ENCODE measurements at regions not wholly inside any gene's neighbourhood (a gene's known extent, or its start where the extent isn't known, plus 50 kb on each side); places are given as distances from the start of the nearest gene placed in this dataset.

DNA sequence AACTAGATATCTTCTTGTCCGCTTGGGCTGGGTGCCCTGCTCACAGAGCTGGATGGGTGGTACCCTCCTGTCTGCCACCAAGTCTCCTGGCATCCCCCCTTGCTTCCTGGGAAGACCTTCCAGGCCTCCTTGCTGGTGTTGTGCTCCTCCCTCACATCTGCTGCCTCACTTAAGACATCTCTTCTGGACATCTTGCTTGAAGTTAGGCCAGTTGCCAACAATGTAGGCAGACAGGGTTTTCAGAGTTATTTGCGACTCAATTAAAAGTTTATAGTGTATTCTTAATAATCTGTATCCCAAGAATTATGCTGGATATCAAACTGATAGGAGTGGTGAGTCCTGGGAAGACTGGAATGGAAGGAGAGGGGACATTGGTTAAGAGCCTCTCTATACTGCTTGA lies 64.0 kb upstream of the TNRC6B start:
- TF ChIP-seq SRF (IDR thresholded peaks at IDR 0.05; ENCODE audit: low read depth, low read length) (no peak), JUN (IDR thresholded peaks at IDR 0.05; ENCODE audit: low read depth, low read length) (no peak), KDM5A (IDR thresholded peaks at IDR 0.05; ENCODE audit: low read length) (no peak), TBP (IDR thresholded peaks at IDR 0.05; ENCODE audit: low read depth, low read length) (no peak), NANOG (IDR thresholded peaks at IDR 0.05; ENCODE audit: insufficient read depth, low read depth, low read length, poor library complexity, severe bottlenecking) (no peak), POLR2A (IDR thresholded peaks at IDR 0.05; ENCODE audit: control extremely low read depth in 1 of 2, low read depth in 2 of 2, low read length in 2 of 2) (no peak), RNF2 (IDR thresholded peaks at IDR 0.05; ENCODE audit: borderline replicate concordance, low read depth, low read length, missing control alignments, poor library complexity, severe bottlenecking) (no peak), SP1 (IDR thresholded peaks at IDR 0.05; ENCODE audit: low read depth, low read length) (no peak), POLR2AphosphoS5 (IDR thresholded peaks at IDR 0.05; ENCODE audit: low read depth, low read length) (no peak), PHF8 (conservative IDR thresholded peaks at IDR 0.05; ENCODE audit: low read depth, low read length) (no peak), SIX5 (IDR thresholded peaks at IDR 0.05; ENCODE audit: low read depth, low read length) (no peak), EGR1 (IDR thresholded peaks at IDR 0.05; ENCODE audit: borderline replicate concordance, low read depth, low read length) (no peak), FOSL1 (IDR thresholded peaks at IDR 0.05; ENCODE audit: insufficient read depth, low read depth, low read length) (no peak)
- TF ChIP-seq, protein P1, sequence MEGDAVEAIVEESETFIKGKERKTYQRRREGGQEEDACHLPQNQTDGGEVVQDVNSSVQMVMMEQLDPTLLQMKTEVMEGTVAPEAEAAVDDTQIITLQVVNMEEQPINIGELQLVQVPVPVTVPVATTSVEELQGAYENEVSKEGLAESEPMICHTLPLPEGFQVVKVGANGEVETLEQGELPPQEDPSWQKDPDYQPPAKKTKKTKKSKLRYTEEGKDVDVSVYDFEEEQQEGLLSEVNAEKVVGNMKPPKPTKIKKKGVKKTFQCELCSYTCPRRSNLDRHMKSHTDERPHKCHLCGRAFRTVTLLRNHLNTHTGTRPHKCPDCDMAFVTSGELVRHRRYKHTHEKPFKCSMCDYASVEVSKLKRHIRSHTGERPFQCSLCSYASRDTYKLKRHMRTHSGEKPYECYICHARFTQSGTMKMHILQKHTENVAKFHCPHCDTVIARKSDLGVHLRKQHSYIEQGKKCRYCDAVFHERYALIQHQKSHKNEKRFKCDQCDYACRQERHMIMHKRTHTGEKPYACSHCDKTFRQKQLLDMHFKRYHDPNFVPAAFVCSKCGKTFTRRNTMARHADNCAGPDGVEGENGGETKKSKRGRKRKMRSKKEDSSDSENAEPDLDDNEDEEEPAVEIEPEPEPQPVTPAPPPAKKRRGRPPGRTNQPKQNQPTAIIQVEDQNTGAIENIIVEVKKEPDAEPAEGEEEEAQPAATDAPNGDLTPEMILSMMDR (IDR thresholded peaks at IDR 0.05; ENCODE audit: control extremely low read depth in 1 of 3, insufficient read depth in 1 of 3, low read depth in 1 of 3, low read length in 3 of 3) = no peak
